ENCODE measurements at regions not wholly inside any gene's neighbourhood (a gene's known extent, or its start where the extent isn't known, plus 50 kb on each side); places are given as distances from the start of the nearest gene placed in this dataset.
"Not testable (repeated sequence)": the region's sequence is repeated elsewhere in the genome, so short reads cannot be mapped to it uniquely, and the experiment has no call there.

DNA sequence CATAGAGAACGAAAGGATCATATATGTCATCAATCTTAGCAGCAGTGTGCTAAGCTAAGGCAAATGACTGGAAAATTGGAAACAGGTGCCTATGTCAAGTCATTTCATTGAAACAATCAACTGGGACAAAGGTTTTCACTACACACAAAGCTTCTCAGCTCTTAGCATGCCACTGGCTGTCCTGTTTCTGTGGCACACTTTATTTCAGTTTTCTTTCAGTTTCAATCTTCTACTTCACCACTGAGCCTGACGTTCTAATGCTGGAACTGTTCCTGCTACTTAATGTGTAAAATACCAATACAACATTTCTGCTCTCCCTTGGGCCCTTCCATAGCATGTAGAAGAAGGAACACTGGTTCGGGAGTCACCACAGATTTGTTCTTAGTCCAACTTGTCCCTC lies 378.3 kb upstream of the FMR1 start:
- ATAC-seq (ENCODE audit: low FRiP score) = no peak
- TF ChIP-seq, protein P1, sequence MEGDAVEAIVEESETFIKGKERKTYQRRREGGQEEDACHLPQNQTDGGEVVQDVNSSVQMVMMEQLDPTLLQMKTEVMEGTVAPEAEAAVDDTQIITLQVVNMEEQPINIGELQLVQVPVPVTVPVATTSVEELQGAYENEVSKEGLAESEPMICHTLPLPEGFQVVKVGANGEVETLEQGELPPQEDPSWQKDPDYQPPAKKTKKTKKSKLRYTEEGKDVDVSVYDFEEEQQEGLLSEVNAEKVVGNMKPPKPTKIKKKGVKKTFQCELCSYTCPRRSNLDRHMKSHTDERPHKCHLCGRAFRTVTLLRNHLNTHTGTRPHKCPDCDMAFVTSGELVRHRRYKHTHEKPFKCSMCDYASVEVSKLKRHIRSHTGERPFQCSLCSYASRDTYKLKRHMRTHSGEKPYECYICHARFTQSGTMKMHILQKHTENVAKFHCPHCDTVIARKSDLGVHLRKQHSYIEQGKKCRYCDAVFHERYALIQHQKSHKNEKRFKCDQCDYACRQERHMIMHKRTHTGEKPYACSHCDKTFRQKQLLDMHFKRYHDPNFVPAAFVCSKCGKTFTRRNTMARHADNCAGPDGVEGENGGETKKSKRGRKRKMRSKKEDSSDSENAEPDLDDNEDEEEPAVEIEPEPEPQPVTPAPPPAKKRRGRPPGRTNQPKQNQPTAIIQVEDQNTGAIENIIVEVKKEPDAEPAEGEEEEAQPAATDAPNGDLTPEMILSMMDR (IDR thresholded peaks at IDR 0.05) = no peak

DNA sequence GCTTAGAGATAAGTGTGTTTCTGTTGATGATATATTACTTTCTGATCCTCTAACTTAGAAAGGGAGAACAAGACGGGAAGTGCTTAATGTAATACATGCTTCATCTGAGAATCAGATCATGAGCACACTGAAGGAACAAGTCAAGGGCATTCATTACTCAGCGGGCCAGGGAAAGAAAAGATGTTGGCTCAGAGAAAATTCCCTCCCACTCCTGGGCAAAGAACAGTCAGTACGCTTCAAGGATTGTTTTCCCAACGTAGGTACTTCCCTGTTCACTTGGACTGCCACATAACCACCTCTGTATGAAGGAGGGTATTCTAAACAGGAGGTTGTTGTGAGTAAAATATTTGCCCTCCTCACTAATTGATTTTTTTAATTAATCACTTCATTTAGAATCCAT lies 374.5 kb upstream of the FMR1 start:
- TF ChIP-seq, protein P1 (IDR thresholded peaks at IDR 0.05) = no peak
- peak; percentile 54 for ATAC-seq (ENCODE audit: low FRiP score)
- no peak for DNase-seq (ENCODE audit: low spot score)

More for the DNA sequence above, 378.3 kb upstream of the FMR1 start:
- no peak for DNase-seq (ENCODE audit: low spot score)

DNA sequence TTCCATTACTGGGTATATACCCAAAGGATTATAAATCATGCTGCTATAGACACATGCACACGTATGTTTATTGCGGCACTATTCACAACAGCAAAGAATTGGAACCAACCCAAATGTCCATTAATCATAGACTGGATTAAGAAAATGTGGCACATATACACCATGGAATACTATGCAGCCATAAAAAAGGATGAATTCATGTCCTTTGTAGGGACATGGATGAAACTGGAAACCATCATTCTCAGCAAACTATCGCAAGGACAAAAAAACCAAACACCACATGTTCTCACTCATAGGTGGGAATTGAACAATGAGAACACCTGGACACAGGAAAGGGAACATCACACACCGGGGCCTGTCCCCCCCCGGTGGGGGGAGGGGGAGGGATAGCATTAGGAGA lies 363.7 kb upstream of the FMR1 start:
- not testable (repeated sequence) for DNase-seq (ENCODE audit: low spot score); ATAC-seq (ENCODE audit: low FRiP score)

DNA sequence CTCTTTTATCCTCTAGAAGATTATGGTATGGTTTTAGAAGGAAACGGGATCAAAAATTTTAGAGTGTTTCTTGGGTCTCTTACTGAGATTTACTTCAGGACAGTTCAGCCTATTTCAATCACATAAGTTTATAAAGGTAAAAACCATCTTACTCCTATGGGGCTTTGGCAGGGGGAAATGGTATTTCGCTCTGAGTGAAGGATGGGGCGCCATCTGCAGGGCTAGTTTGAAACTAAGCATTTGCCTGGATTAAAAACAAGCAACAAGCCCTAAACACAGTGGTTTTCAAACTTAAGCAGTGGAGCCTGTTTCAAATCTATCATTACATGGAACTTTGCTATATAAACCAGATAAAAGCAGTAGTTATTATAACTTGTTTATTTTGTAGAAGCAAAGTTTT lies 361.5 kb upstream of the FMR1 start:
- DNase-seq (ENCODE audit: low spot score) = no peak
- no peak for ATAC-seq (ENCODE audit: low FRiP score)
- TF ChIP-seq, protein P1 (IDR thresholded peaks at IDR 0.05) = no peak

DNA sequence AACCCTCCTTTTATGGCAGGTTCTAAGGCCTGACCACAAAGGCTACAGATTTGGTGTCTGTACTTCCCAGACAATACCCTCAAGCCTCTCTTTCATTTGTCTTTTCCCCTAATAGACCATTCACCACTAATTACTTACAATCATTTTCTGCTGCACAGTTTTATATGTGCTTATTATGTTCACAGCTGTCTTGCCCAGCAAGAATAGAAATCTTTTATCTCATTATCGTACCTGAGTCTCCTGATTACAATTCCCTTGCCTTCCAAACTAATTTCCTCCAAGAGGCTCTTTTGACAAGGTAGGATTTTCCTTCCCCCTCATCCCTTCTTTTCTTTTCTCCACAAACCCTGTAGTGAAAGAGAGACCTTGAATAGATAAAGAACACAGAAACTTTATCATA lies 352.5 kb upstream of the FMR1 start:
- ATAC-seq (ENCODE audit: low FRiP score) = no peak
- TF ChIP-seq, protein P1 (IDR thresholded peaks at IDR 0.05) = no peak

DNA sequence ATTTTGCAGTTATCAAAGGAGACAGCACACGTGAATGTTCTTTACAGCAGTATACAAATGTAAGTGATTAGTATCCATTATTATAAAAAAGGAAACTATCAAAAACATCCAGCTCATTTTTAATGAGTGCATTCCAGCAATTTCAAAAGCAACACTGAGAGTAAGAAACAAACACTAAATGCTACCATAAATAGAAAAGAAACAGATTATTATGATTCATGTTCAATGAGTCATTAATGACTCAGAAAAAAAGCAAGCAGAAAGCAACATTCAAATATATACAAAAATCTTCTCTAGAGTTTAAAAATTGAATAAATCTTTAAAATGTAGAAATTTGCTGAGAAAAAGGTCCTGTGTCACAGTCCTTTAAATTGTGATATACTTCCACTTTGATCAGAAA lies 346.5 kb upstream of the FMR1 start:
- DNase-seq (ENCODE audit: low spot score) (no peak), ATAC-seq (ENCODE audit: low FRiP score) (peak; percentile 59)
- TF ChIP-seq, protein P1 (IDR thresholded peaks at IDR 0.05) = no peak

More for the DNA sequence above, 352.5 kb upstream of the FMR1 start:
- DNase-seq (ENCODE audit: low spot score) = no peak

DNA sequence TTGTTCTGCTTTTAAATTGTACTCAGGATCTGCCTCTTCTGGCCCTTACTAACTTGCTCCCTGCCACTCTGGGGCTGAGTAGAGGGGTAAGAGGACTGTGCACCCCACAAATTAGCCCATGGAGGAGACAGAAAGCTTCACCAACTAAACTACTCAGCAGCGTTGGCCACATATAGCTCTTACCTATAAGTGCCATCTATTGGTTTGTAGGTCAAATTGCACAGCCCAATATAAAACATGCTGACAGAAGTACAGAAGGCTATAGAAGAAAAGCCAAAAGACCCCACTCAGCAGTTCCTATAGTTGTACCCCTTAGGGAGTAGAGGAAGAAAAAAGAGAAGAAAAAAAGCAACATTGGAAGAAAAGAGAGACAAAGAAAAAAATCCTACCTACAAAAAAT lies 341.2 kb upstream of the FMR1 start:
- DNase-seq (ENCODE audit: low spot score) = no peak
- TF ChIP-seq, protein P1 (IDR thresholded peaks at IDR 0.05) = no peak
- ATAC-seq (ENCODE audit: low FRiP score) = no peak

DNA sequence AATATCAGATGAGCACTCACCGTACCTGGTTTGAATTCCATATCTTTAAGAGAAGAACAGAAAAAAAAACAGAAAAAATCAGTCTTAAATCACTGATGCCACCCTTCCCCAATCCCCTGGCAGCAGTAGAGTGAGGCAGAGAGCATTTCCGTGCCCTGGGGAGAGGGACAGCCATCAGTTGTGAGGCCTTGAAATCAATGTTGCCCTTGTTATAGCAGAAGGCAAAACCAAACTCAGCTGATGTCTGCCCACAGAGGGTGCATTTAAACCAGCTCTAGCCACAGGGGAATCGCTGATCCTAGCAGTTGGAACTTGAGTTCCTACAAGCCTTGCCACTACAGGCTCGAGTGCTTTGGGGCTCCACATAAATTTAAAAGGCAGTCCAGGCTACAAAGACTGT lies 338.5 kb upstream of the FMR1 start:
- ATAC-seq (ENCODE audit: low FRiP score) (no peak), DNase-seq (ENCODE audit: low spot score) (no peak)
- TF ChIP-seq, protein P1 (IDR thresholded peaks at IDR 0.05) = no peak
